ENCODE measurements at regions not wholly inside any gene's neighbourhood (a gene's known extent, or its start where the extent isn't known, plus 50 kb on each side); places are given as distances from the start of the nearest gene placed in this dataset.

- no peak overlapping the region for H2AFZ ChIP-seq (ENCODE audit: low read depth, low read length, severe bottlenecking)
- H3K27me3 ChIP-seq (ENCODE audit: low read length): no peaks in the 10 kb centered on the region
- TF ChIP-seq, protein P1, sequence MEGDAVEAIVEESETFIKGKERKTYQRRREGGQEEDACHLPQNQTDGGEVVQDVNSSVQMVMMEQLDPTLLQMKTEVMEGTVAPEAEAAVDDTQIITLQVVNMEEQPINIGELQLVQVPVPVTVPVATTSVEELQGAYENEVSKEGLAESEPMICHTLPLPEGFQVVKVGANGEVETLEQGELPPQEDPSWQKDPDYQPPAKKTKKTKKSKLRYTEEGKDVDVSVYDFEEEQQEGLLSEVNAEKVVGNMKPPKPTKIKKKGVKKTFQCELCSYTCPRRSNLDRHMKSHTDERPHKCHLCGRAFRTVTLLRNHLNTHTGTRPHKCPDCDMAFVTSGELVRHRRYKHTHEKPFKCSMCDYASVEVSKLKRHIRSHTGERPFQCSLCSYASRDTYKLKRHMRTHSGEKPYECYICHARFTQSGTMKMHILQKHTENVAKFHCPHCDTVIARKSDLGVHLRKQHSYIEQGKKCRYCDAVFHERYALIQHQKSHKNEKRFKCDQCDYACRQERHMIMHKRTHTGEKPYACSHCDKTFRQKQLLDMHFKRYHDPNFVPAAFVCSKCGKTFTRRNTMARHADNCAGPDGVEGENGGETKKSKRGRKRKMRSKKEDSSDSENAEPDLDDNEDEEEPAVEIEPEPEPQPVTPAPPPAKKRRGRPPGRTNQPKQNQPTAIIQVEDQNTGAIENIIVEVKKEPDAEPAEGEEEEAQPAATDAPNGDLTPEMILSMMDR (IDR thresholded peaks at IDR 0.05; ENCODE audit: insufficient read depth, low read length, poor library complexity, severe bottlenecking): no peak
- TF ChIP-seq EZH2phosphoT487 (conservative IDR thresholded peaks at IDR 0.05; ENCODE audit: low read length): no peak
- no peaks in the 10 kb centered on the region for H3K9me3 ChIP-seq (ENCODE audit: insufficient read depth, low read length)
- no peak overlapping the region for H3K4me3 ChIP-seq (ENCODE audit: insufficient read depth, low read length, poor library complexity, severe bottlenecking)
- no peak overlapping the region for H3K27ac ChIP-seq (ENCODE audit: low read depth, low read length)
- no peaks in the 10 kb centered on the region for H3F3A ChIP-seq (ENCODE audit: insufficient read depth)
- no peaks in the 10 kb centered on the region for H3K9me2 ChIP-seq (replicated peaks; ENCODE audit: insufficient read depth, low read length)
- no peak overlapping the region for H3K4me2 ChIP-seq (ENCODE audit: low read depth, low read length, poor library complexity, severe bottlenecking)
- no peaks in the 10 kb centered on the region for H3K79me2 ChIP-seq (ENCODE audit: insufficient read depth, low read length)
- no peak overlapping the region for H3K9ac ChIP-seq (ENCODE audit: low read length)
- no peaks in the 10 kb centered on the region for H3K36me3 ChIP-seq (ENCODE audit: low read length)
- no peaks in the 10 kb centered on the region for H4K20me1 ChIP-seq (ENCODE audit: low read depth, low read length)
Observed at GRCh38 chr11:104476454-104476853, 312.5 kb upstream of the PDGFD start.

GRCh38 chr11:104467404-104467803 lies 303.5 kb upstream of the PDGFD start:
- Histone ChIP-seq H3K4me2 (ENCODE audit: low read depth, low read length, poor library complexity, severe bottlenecking) (no peak overlapping the region), H3K9ac (ENCODE audit: low read length) (no peak overlapping the region), H3F3A (ENCODE audit: insufficient read depth) (no peaks in the 10 kb centered on the region), H3K27ac (ENCODE audit: low read depth, low read length) (no peak overlapping the region), H3K4me3 (ENCODE audit: insufficient read depth, low read length, poor library complexity, severe bottlenecking) (no peak overlapping the region), H3K27me3 (ENCODE audit: low read length) (no peaks in the 10 kb centered on the region), H3K36me3 (ENCODE audit: low read length) (no peaks in the 10 kb centered on the region), H3K9me3 (ENCODE audit: insufficient read depth, low read length) (no peaks in the 10 kb centered on the region), H2AFZ (ENCODE audit: low read depth, low read length, severe bottlenecking) (no peak overlapping the region), H4K20me1 (ENCODE audit: low read depth, low read length) (no peaks in the 10 kb centered on the region), H3K9me2 (replicated peaks; ENCODE audit: insufficient read depth, low read length) (no peaks in the 10 kb centered on the region), H3K79me2 (ENCODE audit: insufficient read depth, low read length) (no peaks in the 10 kb centered on the region)
- TF ChIP-seq EZH2phosphoT487 (conservative IDR thresholded peaks at IDR 0.05; ENCODE audit: low read length): no peak
- TF ChIP-seq, protein P1 (IDR thresholded peaks at IDR 0.05; ENCODE audit: insufficient read depth, low read length, poor library complexity, severe bottlenecking): no peak

DNA sequence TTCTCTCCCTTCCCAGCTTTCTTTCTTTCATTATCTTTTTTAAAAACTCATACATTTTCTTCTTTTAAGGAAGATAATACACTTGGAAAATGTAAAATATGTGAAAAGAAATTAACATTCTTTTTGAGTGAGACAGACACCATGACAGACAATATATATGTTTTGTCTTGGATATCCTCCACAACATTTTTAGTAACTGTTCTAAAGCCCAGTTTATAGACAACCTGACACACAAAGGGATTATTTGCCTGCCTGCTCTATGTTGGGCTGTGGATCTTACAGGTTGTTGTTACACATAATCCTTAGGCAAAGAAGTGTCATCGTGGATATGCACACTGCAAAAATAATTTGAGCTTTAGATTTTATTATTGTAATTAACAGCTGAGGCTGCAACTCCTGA lies 301.4 kb upstream of the PDGFD start:
- Histone ChIP-seq H3K9me3 (ENCODE audit: insufficient read depth, low read length) (no peaks in the 10 kb centered on the region), H3K36me3 (ENCODE audit: low read length) (no peaks in the 10 kb centered on the region), H3F3A (ENCODE audit: insufficient read depth) (no peaks in the 10 kb centered on the region), H3K4me2 (ENCODE audit: low read depth, low read length, poor library complexity, severe bottlenecking) (no peak overlapping the region), H3K79me2 (ENCODE audit: insufficient read depth, low read length) (no peaks in the 10 kb centered on the region), H3K9ac (ENCODE audit: low read length) (no peak overlapping the region), H3K4me3 (ENCODE audit: insufficient read depth, low read length, poor library complexity, severe bottlenecking) (no peak overlapping the region), H3K27ac (ENCODE audit: low read depth, low read length) (no peak overlapping the region), H4K20me1 (ENCODE audit: low read depth, low read length) (no peaks in the 10 kb centered on the region), H3K9me2 (replicated peaks; ENCODE audit: insufficient read depth, low read length) (no peaks in the 10 kb centered on the region), H2AFZ (ENCODE audit: low read depth, low read length, severe bottlenecking) (no peak overlapping the region), H3K27me3 (ENCODE audit: low read length) (no peaks in the 10 kb centered on the region)
- TF ChIP-seq, protein P1 (IDR thresholded peaks at IDR 0.05; ENCODE audit: insufficient read depth, low read length, poor library complexity, severe bottlenecking): no peak
- no peak for TF ChIP-seq EZH2phosphoT487 (conservative IDR thresholded peaks at IDR 0.05; ENCODE audit: low read length)

Data from SU-DHL-6 (cell line).